Stimulated activated CD4-positive, alpha-beta T cell treated with anti-CD3 and anti-CD28 coated beads, Interleukin-4, amount 100 ng/mL, for 24 hours (primary cell): ENCODE measurements at regions not wholly inside any gene's neighbourhood (a gene's known extent, or its start where the extent isn't known, plus 50 kb on each side); places are given as distances from the start of the nearest gene placed in this dataset.

Source experiments
- DNase-seq: peaks from one replicate; pipeline ENCODE4 v3.0.0-alpha.2; 2020

GRCh38 chr6:2562721-2563451 lies 187.8 kb downstream of the MYLK4 start:
- no peak for DNase-seq

- no peak for DNase-seq
Observed at GRCh38 chr6:2560917-2561698, 189.6 kb downstream of the MYLK4 start.

GRCh38 chr6:2560140-2560818 lies 190.4 kb downstream of the MYLK4 start:
- DNase-seq = no peak

GRCh38 chr6:2558861-2559801 lies 191.6 kb downstream of the MYLK4 start:
- no peak for DNase-seq

- no peak for DNase-seq
Observed at GRCh38 chr6:2558098-2558680, 192.5 kb downstream of the MYLK4 start.

- no peak for DNase-seq
Observed at GRCh38 chr6:2557181-2557720, 193.5 kb downstream of the MYLK4 start.

GRCh38 chr6:2556761-2557160 lies 194.0 kb downstream of the MYLK4 start:
- no peak for DNase-seq

- DNase-seq = no peak
Observed at GRCh38 chr6:2554651-2555260, 196.0 kb downstream of the MYLK4 start.

GRCh38 chr6:2552526-2553154 lies 198.1 kb downstream of the MYLK4 start:
- no peak for DNase-seq

- DNase-seq = no peak
Observed at GRCh38 chr6:2551705-2552104, 199.0 kb downstream of the MYLK4 start.

GRCh38 chr6:2550247-2550646 lies 200.5 kb downstream of the MYLK4 start:
- no peak for DNase-seq

GRCh38 chr6:2549834-2550233 lies 200.9 kb downstream of the MYLK4 start:
- DNase-seq = no peak

- no peak for DNase-seq
Observed at GRCh38 chr6:2547355-2547754, 203.4 kb downstream of the MYLK4 start.

- DNase-seq = no peak
Observed at GRCh38 chr6:2546901-2547300, 203.8 kb downstream of the MYLK4 start.

- no peak for DNase-seq
Observed at GRCh38 chr6:2545383-2546038, 205.2 kb downstream of the MYLK4 start.

GRCh38 chr6:2543321-2543720 lies 207.4 kb downstream of the MYLK4 start:
- DNase-seq = no peak

- peak; percentile 37 for DNase-seq
Observed at GRCh38 chr6:2542858-2543218, 207.9 kb downstream of the MYLK4 start.

- DNase-seq = no peak
Observed at GRCh38 chr6:2542101-2542857, 208.4 kb downstream of the MYLK4 start.

GRCh38 chr6:2536451-2536850 lies 214.3 kb downstream of the MYLK4 start:
- no peak for DNase-seq

GRCh38 chr6:2535506-2535905 lies 215.2 kb downstream of the MYLK4 start:
- DNase-seq = no peak
